DMS 273 treated with DMSO at 0.1 percent for 48 hours (cell line): ENCODE measurements at regions not wholly inside any gene's neighbourhood (a gene's known extent, or its start where the extent isn't known, plus 50 kb on each side); places are given as distances from the start of the nearest gene placed in this dataset.

Experiments used
- DNase-seq: peaks from one replicate; lab custom pipeline; 2025; lab: John Stamatoyannopoulos, UW

DNA sequence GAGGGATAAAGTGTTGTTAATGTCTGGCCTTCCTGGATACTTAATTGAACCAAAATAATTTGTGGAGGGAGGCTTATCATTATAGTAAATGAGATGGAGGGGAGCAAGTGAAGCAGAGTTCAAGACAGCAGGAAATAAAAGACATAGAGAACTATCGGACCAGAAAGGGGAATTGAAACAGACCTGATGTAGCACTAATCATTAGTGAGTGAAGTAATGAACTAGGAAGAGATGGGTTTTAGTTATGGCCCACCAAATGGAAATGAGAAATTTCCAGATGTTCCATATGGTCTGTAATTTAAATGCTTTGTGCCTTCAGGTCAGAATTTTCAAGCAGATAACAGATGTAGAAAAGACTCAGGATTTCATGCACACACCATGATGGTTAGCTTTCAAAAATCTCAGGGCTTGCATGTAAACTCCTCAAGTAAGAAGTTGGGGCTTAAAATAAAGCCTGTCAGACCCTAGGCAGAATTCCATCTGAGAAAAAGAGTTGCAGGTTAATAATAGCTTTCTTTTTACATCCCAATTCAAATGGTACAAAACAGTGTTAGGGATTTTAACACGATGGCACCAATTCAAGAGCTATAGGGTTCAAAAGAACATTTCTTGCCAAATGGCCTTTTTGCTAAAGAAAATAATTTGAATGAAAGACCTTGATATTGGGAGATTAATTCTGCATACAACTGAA, 355.8 kb downstream of the FSCB start:
- no peak for DNase-seq

DNA sequence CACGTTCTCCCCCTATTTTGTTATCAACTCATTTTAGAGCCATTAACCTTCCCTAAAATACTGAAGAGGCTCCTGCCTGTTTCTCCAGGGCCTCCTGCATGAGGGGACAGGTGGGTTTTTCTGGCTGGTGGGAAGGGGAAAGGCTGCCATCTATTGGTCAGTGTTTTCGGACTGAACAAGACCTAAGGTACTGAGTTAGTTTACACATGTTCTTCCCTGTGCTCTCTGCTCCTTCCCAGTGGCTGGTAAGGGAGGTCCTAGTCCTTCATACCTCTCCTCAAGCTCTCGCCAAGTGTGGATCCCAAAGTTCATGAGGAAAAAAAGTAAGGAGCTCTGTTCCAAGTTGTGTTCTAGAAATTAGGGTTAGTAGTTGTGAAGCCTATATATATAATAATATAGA, 357.5 kb downstream of the FSCB start:
- DNase-seq = peak; percentile 41

DNA sequence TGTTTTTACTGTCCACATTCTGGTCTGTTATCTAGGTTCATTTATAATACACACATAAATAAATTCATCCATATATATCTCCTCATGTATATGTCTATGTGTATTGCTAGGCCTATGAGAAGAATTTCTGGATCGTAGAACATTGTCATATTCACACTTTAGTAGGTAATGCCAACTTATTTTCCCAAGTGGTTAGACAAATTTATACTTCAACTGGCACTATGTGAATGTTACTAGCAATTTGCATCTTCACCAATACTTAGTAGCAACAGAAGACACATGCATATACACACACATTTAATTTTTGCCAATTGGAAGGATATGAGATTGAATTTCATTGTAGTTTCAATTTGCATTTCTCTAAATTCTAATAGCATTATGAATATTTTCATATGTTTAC, 365.1 kb downstream of the FSCB start:
- no peak for DNase-seq

DNA sequence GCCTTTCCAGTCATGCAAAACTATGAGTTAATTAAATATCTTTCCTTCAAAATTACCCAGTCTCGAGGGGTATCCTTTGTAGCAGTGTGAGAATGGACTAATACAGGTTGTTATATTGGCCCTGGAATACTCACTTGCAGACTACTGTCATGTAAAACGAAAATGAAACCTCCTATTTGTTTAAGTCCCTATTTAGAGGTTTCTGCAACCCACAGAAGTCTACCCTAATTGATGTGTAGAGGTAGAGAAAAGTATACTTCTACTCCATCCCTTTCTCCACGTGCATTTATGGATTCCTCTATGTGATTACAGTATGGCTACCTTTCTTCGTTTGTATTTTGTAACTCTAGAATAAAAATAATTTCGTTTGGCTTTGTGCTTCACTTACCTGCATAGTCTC, 371.1 kb downstream of the FSCB start:
- DNase-seq = no peak

DNA sequence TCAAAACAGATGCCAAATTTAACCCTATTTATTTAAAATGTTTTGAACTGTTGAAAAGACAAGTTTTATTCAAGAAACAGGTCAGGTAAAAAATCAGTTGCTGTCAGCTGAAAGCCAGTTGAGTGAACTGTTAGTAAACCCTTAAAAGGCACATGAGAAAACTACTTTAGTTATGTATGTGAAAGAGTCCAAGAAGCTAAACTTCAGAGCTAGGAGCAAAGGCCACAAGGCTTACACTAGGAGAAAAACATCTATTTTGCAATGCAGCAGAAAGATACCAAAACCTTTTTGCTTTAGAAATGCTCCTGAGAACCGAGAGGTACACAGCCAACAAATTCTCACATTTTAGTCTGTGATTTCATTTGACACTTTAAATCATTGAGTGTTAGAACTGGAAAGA, 375.2 kb downstream of the FSCB start:
- no peak for DNase-seq

DNA sequence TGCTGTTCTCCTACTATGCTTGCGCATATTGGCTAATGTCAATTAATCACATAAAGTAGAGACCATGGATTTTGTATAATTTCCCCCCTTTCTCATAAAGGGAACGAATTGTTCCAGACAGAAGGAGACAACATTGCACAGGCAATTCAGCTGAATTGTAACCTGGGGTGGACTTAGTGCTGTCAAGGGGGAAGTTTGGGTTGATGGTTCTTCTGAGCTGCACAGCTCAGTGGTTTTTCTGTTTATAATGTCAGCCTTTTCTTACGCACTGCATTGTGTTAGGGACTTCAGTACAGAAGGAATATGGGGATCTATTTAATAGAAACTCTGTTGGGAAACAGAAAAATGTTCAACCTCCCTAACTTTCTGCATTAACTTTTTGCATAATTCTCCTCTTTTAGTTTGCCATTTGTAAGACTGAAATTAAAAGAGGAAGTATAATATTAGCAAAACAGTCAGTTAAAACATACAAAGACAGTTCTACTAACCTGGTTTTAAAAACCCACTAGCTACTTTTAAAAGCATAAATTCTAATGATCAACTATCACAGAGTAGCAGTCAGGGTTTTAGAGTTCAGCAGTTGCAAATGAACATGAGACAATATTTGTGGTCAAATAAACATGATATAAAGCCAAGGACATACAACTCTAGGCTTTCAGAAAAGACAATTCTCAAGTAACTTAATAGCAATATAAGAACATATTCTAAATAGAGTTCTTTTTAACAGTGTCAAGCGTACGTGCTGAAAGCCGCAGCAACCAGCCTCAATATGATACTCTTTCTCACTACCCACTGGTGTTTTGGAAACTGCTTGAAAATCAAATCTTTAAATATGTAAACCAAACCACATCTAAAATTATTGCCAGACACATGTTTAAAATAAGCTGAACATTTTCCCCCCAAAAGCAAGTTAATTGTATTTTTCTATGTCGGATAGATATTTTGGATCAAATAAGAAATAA, 393.0 kb downstream of the FSCB start:
- no peak for DNase-seq

DNA sequence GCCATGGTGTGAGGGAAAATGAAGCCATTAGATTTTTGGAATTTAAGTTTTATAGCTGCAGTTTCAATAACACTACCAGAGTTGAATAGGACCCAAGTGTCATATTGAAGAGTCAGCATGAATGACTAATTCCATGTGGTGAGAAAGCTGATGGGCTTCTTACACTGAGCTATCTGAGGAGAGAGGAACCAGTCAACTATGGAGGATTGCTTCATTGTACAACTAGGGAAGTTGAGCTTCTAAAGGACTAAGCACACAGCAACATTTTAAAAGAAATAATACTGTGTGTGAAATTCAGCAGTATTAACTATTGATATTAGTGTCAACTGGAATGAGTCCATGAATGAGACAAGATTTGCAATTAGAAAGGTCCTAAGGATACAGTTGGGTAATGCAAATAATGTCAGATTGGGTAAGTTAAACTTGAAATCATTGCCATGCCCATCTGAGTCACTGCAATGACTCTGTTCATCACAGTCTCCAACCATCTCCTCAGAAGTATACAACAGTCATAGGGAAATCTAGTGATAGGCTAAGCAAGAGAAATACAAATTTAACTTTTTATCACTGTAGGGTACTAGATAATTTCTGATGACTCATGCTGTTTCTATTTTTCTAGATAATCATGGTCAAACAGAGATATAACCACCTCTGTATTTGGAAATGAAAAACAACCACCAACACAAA, 394.2 kb downstream of the FSCB start:
- DNase-seq = no peak

DNA sequence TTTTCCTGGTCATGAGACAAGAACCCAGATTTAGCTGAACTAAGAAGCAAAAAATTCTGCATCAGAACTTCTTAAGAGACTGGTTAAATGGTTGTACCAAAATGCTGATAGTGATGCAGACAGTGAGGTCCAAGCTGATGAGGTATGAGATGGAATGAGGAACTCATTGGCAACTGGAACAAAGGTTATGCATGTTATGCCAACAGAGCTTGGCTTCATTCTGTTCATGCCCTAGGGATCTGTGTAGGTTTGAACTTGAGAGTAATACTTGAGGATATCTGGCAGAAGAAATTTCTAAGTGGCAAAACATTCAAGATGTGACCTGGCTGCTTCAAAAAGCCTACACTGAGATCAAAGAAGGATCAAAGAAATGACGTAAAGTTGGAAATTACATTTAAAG, 398.0 kb downstream of the FSCB start:
- no peak for DNase-seq

DNA sequence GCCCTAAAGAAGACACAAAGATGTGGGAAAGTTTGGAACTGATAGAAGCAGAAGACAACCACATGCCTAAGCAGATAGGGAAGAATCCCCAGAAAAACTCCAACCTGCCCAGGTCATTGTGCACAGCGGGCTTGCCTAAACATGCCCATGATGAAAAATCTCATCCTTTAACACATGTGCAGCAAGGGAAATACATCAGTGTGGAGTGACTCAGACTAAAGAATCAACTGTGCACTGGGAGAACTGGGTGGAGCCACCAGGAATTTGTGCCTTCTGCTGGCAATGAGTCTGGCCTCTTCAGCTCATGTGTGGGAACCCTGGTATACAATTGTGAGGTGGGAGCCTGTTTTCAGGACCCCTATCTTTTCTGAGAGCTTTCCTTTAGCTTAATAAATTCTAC, 398.5 kb downstream of the FSCB start:
- DNase-seq = no peak

DNA sequence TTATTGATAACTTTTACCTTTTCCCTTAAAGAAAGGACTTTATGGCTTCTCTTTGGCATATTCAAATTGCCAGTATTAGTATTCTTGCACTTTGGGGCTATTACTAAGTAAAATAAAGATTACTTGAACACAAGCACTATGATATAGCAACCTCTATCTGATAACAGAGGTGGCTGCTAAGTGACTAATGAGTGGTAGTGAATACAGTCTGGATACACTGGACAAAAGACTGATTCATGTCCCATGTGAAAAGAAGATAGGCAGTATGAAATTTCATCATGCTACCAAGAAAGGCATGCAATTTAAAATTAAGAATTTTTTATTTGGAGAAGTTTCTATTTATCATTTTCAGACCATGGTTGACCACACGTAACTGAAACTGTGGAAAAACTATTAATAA, 399.9 kb downstream of the FSCB start:
- no peak for DNase-seq

DNA sequence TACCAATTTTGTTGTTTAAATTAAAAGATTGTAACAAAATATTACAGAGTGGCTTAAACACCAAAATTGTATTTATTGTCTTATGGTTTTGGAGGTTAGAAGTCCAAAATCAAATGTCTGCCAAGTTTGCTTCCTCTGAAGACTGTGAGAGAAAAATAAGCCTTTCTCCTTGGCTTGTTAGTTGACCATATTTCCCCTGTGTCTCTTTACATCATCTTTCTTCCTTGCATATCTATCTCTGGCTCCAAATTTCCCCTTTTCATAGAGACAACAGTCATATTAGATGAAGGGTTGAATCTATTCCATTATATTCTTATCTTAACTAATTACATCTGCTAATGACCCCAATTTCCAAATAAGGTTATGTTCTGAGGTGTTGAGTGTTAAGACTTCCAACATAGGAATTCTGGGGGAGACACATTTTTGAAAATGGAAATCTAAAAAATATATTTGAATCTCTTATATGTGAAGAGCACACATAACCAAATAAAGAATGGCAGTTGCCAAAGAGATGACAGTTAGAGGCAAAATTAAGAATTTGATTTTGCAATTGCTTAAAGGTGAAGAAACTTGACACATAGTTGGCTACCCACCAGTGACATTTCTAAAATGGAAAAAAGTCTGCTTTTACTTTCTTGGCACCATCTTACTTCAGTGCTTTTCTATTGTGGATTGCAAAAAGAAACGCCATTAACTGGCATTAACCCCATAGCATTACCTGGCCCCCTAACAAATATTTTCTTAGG, 407.2 kb downstream of the FSCB start:
- no peak for DNase-seq

DNA sequence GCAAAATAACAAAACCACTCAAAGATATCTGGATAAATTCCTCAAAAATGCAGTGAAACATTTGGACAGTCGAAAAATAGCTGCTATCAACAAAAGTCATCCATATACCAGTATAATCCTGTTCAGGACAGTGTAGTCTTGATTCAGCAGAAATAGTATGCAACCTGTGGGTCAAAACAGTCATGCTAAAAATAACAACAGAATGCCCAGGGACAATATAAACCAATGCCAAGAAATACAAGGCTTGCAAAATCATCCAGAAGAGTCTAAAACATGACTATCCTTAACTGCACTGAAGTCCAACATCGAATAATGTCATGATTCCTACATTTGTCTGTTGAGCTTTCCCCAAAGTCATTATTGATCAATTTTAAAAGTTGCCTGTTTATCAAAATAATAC, 425.9 kb downstream of the FSCB start:
- DNase-seq = no peak

DNA sequence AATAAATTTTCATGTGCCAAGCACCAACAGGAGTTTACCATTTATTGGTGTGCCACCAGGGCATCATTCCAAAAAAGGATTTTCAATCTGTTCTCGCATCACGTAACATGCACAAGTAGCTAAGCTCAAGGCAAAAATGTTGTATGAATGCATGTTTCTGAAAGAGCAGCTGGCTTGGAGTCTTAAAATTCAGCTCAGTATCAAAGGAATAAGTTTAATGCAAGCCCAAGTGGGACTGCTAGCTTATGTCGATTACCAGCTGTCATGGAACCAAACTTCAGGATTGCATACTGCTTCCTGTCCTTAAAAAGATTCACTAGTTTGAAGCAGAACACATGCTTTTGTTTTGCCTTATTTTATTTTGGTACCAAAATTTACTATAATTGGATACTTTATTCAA, 437.0 kb downstream of the FSCB start:
- peak; percentile 91 for DNase-seq

DNA sequence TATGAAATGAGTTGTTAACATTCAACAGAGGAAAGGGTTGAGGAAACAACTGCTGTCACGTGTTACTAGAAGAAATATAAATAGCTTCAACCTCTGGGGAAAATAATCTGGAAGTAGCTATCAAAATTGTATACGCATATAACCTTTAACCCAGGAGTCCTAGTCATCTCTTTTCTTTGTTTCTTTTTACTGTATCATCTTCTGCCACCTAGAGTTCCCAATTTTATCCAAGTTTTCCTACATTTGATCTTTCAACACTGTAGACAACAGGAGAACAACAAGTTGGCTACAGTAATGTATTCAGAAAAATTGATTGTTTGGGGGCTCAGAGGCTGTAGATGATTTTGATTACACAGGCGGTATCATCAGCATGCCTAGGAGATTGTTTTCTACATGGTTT, 453.7 kb downstream of the FSCB start:
- no peak for DNase-seq

DNA sequence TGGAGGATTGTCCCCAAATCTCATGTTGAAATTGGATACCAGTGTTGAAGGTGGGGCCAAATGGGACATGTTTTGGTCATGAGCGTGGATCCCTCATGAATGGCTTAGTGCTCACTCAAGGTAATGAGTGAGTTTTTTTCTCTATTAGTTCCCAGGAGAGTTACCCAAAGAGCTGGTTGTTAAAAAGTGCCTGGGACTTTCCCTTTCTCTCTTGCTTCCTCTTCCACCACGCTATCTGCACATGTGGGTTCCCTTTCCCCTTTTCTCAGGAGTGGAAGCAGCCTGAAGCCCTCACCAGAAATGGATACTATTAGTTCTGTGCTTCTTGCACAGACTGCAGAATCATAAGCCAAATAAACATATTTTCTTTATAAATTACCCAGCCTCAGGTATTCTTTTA, 465.4 kb downstream of the FSCB start:
- no peak for DNase-seq

DNA sequence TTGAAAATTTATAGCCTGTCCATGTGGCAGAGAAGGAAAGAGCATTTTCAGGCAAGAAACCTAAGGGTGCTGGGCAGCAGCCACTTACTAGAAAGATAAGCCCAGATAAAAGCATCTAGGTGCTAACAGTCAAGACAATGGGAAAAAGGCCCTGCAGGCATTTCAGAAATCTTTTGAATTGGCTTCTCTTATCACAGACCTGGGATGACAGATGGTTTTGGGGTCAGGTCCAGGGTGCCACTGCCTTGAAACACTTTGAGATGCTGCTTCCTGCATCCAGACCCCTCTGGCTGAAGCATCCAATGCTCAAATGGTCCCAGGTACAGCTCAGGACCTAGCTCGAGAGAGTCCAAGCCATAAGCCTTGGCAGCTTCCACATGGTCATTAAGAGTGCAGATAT, 466.5 kb downstream of the FSCB start:
- no peak for DNase-seq

DNA sequence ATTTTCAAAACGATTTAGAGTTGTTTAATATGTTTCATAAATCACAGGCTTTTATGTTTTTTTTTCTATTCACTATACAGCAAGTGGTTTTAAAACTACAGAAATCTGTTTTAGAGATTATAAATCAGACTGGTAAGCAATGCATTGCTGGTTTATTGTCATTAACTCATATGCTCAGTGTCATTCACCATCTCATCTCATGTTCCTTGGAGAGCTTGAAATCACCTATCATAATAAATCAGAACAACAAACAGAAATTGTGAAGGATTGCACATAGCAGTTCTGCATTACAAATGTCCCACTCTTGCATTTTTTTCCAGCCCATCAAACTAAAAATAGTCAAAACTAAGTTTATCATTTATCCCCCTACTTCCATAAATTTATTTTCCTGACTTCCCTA, 470.8 kb downstream of the FSCB start:
- no peak for DNase-seq

DNA sequence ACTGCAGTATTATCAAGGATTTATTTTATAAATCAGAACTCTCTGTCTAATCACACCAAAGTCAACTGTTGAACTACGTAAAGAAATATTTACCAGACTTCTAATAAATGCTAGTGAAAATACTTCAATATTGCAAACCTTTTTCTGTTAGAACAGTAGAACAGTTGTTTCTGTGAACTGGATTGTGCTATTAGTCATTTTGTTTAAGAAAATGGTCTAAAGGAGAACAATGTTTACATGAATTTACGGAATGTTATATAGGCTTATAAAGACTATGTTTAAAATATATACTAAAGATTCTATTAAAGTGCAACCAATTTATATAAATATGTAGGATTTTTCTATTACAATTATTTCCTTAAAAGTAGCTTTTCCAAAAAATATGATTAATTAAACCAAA, 471.4 kb downstream of the FSCB start:
- DNase-seq = no peak

DNA sequence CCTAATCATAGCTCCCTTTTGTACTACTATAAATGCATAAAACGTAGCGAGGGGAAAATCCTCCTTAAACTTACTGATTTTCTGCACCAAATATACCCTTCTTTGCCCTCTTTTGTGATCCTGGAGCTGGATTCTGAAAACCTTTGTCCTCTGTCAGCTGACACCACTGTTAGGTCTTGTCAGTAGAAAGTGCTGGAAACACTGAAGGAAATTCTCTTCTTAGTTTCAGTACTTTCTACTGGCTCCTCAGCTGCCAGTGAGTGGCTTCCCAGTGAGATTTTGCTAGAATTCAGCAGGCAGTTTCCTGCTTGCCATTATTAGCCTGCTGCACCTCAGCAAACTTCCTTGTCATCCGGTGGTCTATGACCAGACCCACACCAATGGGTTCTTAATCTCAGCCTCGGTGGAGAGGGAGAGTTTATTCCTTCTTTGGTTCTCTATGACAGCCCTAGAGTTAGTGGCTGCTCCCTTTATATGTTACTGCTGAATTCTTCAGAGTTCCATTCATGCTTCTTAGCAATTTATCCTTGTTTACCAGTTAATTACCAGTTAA, 476.2 kb downstream of the FSCB start:
- no peak for DNase-seq

DNA sequence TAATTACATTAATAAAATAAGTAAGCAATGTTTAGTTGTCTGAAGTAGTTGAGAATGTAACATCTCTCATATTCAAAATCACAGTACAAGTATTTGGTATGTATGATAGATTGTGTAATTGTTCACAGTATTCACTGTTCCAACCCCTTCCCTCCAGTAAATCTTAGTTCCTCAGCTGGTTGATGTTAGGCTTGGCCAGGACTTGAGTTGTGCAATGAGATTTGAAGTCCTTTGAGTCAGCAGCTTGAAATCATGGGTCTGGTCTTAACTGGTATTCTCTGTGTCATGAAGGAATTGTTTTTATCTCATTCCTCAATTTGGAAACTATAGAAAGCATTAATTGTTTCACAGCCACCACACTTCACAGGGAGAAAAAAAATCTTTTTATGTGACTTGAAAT, 477.1 kb downstream of the FSCB start:
- no peak for DNase-seq

DNA sequence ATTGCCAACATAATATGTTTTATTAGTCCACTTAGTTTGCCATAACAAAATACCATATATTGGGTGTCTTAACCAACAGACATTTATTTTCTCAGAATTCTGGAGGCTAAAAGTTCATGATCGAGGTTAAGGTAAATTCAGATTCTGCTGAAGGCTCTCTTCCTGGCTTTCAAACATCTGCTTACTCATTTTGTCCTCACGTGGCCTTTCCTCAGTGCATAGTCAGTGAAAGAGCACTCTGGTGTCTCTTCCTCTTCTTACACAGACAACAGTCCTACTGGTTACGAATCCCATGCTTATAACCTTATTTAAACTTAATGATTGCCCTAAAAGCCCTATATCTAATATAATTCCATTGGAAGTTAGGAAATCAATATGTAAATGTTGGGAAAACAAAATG, 479.7 kb downstream of the FSCB start:
- peak; percentile 31 for DNase-seq

DNA sequence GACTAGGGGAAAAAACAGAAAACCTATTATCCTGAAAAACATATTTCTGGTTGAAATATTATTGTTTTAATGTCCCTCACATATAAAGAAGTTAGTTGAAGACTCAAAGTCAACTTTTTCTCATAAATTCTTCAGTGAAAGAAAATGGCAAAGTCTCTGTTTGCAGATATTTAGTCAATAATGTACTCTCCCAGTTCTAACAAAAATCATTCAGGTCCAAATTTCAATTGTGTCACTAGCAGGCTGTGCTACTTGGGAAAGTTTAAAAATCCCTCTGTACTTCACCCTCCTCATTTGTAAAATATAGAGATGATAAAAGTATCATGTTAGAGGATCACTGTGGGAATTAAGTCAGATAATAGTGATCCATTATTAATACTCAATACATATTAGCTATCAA, 496.5 kb downstream of the FSCB start:
- no peak for DNase-seq
